Pancreas (tissue), 10 donors: ENCODE measurements at regions not wholly inside any gene's neighbourhood (a gene's known extent, or its start where the extent isn't known, plus 50 kb on each side); places are given as distances from the start of the nearest gene placed in this dataset.

ENCODE experiments used
- ATAC-seq, 4 donors: fragments of 200-7000 bp; cut with Tn5 transposase; one replicate each; pipeline versions ENCODE4 v1.8.0 to v1.9.1; 2020; ENCODE audit warnings: mild to moderate bottlenecking in 4 of 4, moderate library complexity in 4 of 4
- DNase-seq, 6 donors: peaks; one replicate each; pipeline ENCODE4 v3.0.0-alpha.2; 2020
- FAIRE-seq: peaks from 2 replicates; lab custom pipeline; 2012; peaks lifted over from hg19 to GRCh38; lab: Jason Lieb, UNC
- H3K27ac ChIP-seq, 4 donors: fragments of 200-600 bp; sonication (generic); 1 replicate in 3 of 4; 2 replicates in 1 of 4; pipeline versions ENCODE4 v1.5.0 to v1.8.0; 2020
- H3K27me3 ChIP-seq, 4 donors: fragments of 200-600 bp; one replicate each; pipeline ENCODE4 v1.8.0; 2021
- H3K36me3 ChIP-seq, 3 donors: fragments of 200-600 bp; sonication (generic) in 1 of 3; one replicate each; pipeline versions ENCODE4 v1.5.0 to v1.8.0; 2020 to 2021
- H3K4me1 ChIP-seq, 3 donors: fragments of 200-600 bp; one replicate each; pipeline ENCODE4 v1.8.0; 2021
- H3K4me3 ChIP-seq, 4 donors: fragments of 200-600 bp; sonication (generic) in 2 of 4; one replicate each; pipeline versions ENCODE4 v1.5.0 to v1.8.0; 2020 to 2021
- H3K9me3 ChIP-seq, 4 donors: fragments of 200-600 bp; one replicate each; pipeline ENCODE4 v1.8.0; 2021
- CTCF ChIP-seq, 4 donors: fragments of 200-600 bp; sonication (generic) in 3 of 4; IDR thresholded peaks; one replicate each; pipeline versions ENCODE4 v1.5.0 to v1.8.0; 2021; ENCODE audit warnings: antibody characterized with exemption in 4 of 4
- WGBS, 2 donors: extraction: QIAGEN DNeasy Blood & Tissue Kit; methylation state at CpG; one replicate each; pipeline ENCODE4 v1.1.7; 2013; 5-methylcytosine and 5-hydroxymethylcytosine counted together
- intact Hi-C, 3 donors: fragments of 100-400 bp; cut with DNase I; formaldehyde crosslinking; loops; one replicate each; pipeline versions ENCODE4 v1.11.1 to v1.14.2; 2022
- donor health status: healthy with polysubstance abuse.
- donor health status: DM: no; HTN: no; CAD: no; lungs with moderate emphysema.
- donor health status: DM: no; HTN: no; CAD: no.
- donor health status: control.
- donor health status: control.
- donor health status: Bipolar disorder and iron deficiency.
- donor health status: DM: yes; HTN: yes; CAD: no.
- donor health status: DM: no; HTN: no; CAD: no.
- donor health status: DM: no; HTN: no; CAD: no.
- donor health status: DM: yes; HTN: yes; CAD: no.

- Histone ChIP-seq H3K4me1 (no peaks in the 10 kb centered on the region), H3K36me3 (peaks cover 0 to 11% (median 0%) of the 10 kb centered on the region in 3 donors), H3K9me3 (no peaks in the 10 kb centered on the region), H3K27me3 (no peaks in the 10 kb centered on the region), H3K4me3 (no peak overlapping the region), H3K27ac (no peak overlapping the region)
- no peak for DNase-seq
- 88 to 94% methylated on average over 24 of the region's 24 CpGs for WGBS, 2 donors
- intact Hi-C loops, result loop anchor here in 1 of 3 donors (10.0 kb wide), 1 partner anchor 59 kb away; no protein-coding TSS in a partner anchor
- TF ChIP-seq CTCF (IDR thresholded peaks at IDR 0.05), result no peak
- no peak for ATAC-seq
- no peak for FAIRE-seq
Observed at GRCh38 chr11:70804139-70804837, 406.0 kb downstream of the CTTN start.

- Histone ChIP-seq H3K4me1 (no peaks in the 10 kb centered on the region), H3K4me3 (no peak overlapping the region), H3K36me3 (peaks cover 0 to 11% (median 0%) of the 10 kb centered on the region in 3 donors), H3K27ac (no peak overlapping the region), H3K27me3 (no peaks in the 10 kb centered on the region), H3K9me3 (no peaks in the 10 kb centered on the region)
- peak in 1 of 6 donors; percentile 20 for DNase-seq
- 94 to 97% methylated on average over 7 of the region's 7 CpGs for WGBS, 2 donors
- FAIRE-seq, result no peak
- no peak for ATAC-seq
- intact Hi-C loops, result loop anchor here in 1 of 3 donors (10.0 kb wide), 1 partner anchor 60 kb away; no protein-coding TSS in a partner anchor
- no peak for TF ChIP-seq CTCF (IDR thresholded peaks at IDR 0.05)
Observed at GRCh38 chr11:70805243-70805642, 406.9 kb downstream of the CTTN start.

GRCh38 chr11:70805971-70806370, 407.6 kb downstream of the CTTN start:
- no peak for FAIRE-seq
- no peak for TF ChIP-seq CTCF (IDR thresholded peaks at IDR 0.05)
- 94 to 97% methylated on average over 11 of the region's 11 CpGs for WGBS, 2 donors
- ATAC-seq, result no peak
- intact Hi-C loops, result loop anchor here in 1 of 3 donors (10.0 kb wide), 1 partner anchor 61 kb away; no protein-coding TSS in a partner anchor
- Histone ChIP-seq H3K27me3 (no peaks in the 10 kb centered on the region), H3K36me3 (peaks cover 0 to 11% (median 0%) of the 10 kb centered on the region in 3 donors), H3K27ac (no peak overlapping the region), H3K4me3 (no peak overlapping the region), H3K4me1 (no peaks in the 10 kb centered on the region), H3K9me3 (no peaks in the 10 kb centered on the region)
- DNase-seq, result peak in 1 of 6 donors; percentile 58

- no peaks in the 10 kb centered on the region for H3K4me1 ChIP-seq
- TF ChIP-seq CTCF (IDR thresholded peaks at IDR 0.05), result no peak
- intact Hi-C loops, result loop anchor here in 1 of 3 donors (10.0 kb wide), 1 partner anchor 62 kb away; no protein-coding TSS in a partner anchor
- no peaks in the 10 kb centered on the region for H3K27me3 ChIP-seq
- no peak for FAIRE-seq
- no peak overlapping the region for H3K27ac ChIP-seq
- no peak for ATAC-seq
- peak in 1 of 6 donors; percentile 43 for DNase-seq
- 92 to 94% methylated on average over 27 of the region's 27 CpGs for WGBS, 2 donors
- peaks cover 0 to 11% (median 0%) of the 10 kb centered on the region in 3 donors for H3K36me3 ChIP-seq
- no peak overlapping the region for H3K4me3 ChIP-seq
- no peaks in the 10 kb centered on the region for H3K9me3 ChIP-seq
Observed at GRCh38 chr11:70806461-70807194, 408.3 kb downstream of the CTTN start.
